NOMO-1 treated with DMSO at 0.1 percent for 48 hours (cell line): ENCODE measurements at regions not wholly inside any gene's neighbourhood (a gene's known extent, or its start where the extent isn't known, plus 50 kb on each side); places are given as distances from the start of the nearest gene placed in this dataset.

Source experiments
- DNase-seq: peaks from one replicate; lab custom pipeline; 2025; ENCODE audit not compliant: unreplicated experiment; lab: John Stamatoyannopoulos, UW

- DNase-seq, result no peak
Observed at GRCh38 chr6:103983860-103984259, 875.9 kb downstream of the HACE1 start.

- no peak for DNase-seq
Observed at GRCh38 chr6:103983011-103983410, 876.7 kb downstream of the HACE1 start.

- DNase-seq, result no peak
Observed at GRCh38 chr6:103982574-103982973, 877.1 kb downstream of the HACE1 start.

- DNase-seq, result no peak
Observed at GRCh38 chr6:103979308-103979707, 880.4 kb downstream of the HACE1 start.

GRCh38 chr6:103937389-103937788 lies 922.3 kb downstream of the HACE1 start:
- DNase-seq, result no peak

- no peak for DNase-seq
Observed at GRCh38 chr6:103925317-103925716, 934.4 kb downstream of the HACE1 start.

GRCh38 chr6:103910018-103910417 lies 949.7 kb downstream of the HACE1 start:
- DNase-seq, result no peak

- DNase-seq, result no peak
Observed at GRCh38 chr6:103908898-103909297, 950.8 kb downstream of the HACE1 start.

GRCh38 chr6:103895136-103895535 lies 964.6 kb downstream of the HACE1 start:
- no peak for DNase-seq

- DNase-seq, result no peak
Observed at GRCh38 chr6:103893141-103893581, 966.6 kb downstream of the HACE1 start.

GRCh38 chr6:103886951-103887350 lies 972.8 kb downstream of the HACE1 start:
- no peak for DNase-seq

GRCh38 chr6:103885446-103885845 lies 974.3 kb downstream of the HACE1 start:
- no peak for DNase-seq

- no peak for DNase-seq
Observed at GRCh38 chr6:103879800-103880199, 979.9 kb downstream of the HACE1 start.

- no peak for DNase-seq
Observed at GRCh38 chr6:103875221-103875620, 984.5 kb downstream of the HACE1 start.

GRCh38 chr6:103874575-103874974 lies 985.1 kb downstream of the HACE1 start:
- no peak for DNase-seq

GRCh38 chr6:103872678-103873077 lies 987.0 kb downstream of the HACE1 start:
- no peak for DNase-seq

GRCh38 chr6:103872233-103872632 lies 987.5 kb downstream of the HACE1 start:
- no peak for DNase-seq

- no peak for DNase-seq
Observed at GRCh38 chr6:103870970-103871369, 988.7 kb downstream of the HACE1 start.

GRCh38 chr6:103862297-103862696 lies 997.4 kb downstream of the HACE1 start:
- DNase-seq, result no peak

- DNase-seq, result no peak
Observed at GRCh38 chr6:103858003-103858402, 1001.7 kb downstream of the HACE1 start.

GRCh38 chr6:103855750-103856149 lies 1004.0 kb downstream of the HACE1 start:
- DNase-seq, result no peak

- DNase-seq, result no peak
Observed at GRCh38 chr6:103854059-103854458, 1005.7 kb downstream of the HACE1 start.

GRCh38 chr6:103838457-103838856 lies 1021.3 kb downstream of the HACE1 start:
- DNase-seq, result no peak

- no peak for DNase-seq
Observed at GRCh38 chr6:103826209-103826608, 1033.5 kb downstream of the HACE1 start.
